ENCODE measurements at regions not wholly inside any gene's neighbourhood (a gene's known extent, or its start where the extent isn't known, plus 50 kb on each side); places are given as distances from the start of the nearest gene placed in this dataset.

DNA sequence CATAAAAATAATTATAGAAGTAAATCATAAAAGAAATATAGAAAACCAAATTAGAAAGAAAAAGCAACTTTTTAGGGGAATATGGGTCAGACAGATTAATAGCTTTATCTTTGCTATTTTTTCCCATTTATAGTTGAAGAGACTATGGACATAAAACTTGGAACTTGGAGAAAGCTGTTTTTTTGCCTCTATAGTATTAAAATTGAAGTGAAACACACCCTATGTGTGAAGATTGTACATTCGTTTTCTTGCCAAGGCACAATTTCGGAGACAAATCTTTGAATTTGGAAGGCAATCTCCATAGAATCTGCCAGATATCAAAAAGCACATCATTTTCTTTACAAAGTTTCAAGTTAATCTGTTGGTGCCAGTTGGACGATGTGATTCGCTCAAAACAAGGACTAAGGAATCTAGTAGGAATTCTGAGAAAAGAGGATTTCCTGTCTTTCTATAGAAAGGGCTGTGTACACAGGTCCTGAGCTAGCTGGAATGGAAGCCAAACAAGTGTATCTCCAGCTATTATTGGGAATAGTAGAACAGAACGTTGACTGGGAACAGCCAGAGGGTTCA, 156.3 kb downstream of the SLC7A11 start:
- POLR2A ChIA-PET = no interaction called here
- H3K9me3 Mint-ChIP-seq = peaks cover 4% of the 10 kb centered on the region
- DNase-seq (ENCODE audit: low spot score) = no peak
- H3K4me3 Mint-ChIP-seq = no peak overlapping the region
- ATAC-seq = no peak
- H3K27me3 Mint-ChIP-seq (ENCODE audit: low read depth) = no peaks in the 10 kb centered on the region
- H3K36me3 Mint-ChIP-seq = no peaks in the 10 kb centered on the region; the same call in 1 of the 2 replicates
- CTCF ChIA-PET = no interaction called here
- no peak for TF ChIP-seq FOXJ3 (CRISPR knock-in tag; IDR thresholded peaks at IDR 0.05; ENCODE audit: borderline replicate concordance)
- TF ChIP-seq GRHL2 (CRISPR knock-in tag; IDR thresholded peaks at IDR 0.05; ENCODE audit: insufficient replicate concordance, severe bottlenecking) = no peak
- TF ChIP-seq, protein P1, sequence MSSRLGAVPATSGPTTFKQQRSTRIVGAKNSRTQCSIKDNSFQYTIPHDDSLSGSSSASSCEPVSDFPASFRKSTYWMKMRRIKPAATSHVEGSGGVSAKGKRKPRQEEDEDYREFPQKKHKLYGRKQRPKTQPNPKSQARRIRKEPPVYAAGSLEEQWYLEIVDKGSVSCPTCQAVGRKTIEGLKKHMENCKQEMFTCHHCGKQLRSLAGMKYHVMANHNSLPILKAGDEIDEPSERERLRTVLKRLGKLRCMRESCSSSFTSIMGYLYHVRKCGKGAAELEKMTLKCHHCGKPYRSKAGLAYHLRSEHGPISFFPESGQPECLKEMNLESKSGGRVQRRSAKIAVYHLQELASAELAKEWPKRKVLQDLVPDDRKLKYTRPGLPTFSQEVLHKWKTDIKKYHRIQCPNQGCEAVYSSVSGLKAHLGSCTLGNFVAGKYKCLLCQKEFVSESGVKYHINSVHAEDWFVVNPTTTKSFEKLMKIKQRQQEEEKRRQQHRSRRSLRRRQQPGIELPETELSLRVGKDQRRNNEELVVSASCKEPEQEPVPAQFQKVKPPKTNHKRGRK (CRISPR knock-in tag; IDR thresholded peaks at IDR 0.05; ENCODE audit: borderline replicate concordance) = no peak
- TF ChIP-seq, protein P2, sequence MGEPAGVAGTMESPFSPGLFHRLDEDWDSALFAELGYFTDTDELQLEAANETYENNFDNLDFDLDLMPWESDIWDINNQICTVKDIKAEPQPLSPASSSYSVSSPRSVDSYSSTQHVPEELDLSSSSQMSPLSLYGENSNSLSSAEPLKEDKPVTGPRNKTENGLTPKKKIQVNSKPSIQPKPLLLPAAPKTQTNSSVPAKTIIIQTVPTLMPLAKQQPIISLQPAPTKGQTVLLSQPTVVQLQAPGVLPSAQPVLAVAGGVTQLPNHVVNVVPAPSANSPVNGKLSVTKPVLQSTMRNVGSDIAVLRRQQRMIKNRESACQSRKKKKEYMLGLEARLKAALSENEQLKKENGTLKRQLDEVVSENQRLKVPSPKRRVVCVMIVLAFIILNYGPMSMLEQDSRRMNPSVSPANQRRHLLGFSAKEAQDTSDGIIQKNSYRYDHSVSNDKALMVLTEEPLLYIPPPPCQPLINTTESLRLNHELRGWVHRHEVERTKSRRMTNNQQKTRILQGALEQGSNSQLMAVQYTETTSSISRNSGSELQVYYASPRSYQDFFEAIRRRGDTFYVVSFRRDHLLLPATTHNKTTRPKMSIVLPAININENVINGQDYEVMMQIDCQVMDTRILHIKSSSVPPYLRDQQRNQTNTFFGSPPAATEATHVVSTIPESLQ (CRISPR knock-in tag; IDR thresholded peaks at IDR 0.05) = no peak
- TF ChIP-seq, protein P3, sequence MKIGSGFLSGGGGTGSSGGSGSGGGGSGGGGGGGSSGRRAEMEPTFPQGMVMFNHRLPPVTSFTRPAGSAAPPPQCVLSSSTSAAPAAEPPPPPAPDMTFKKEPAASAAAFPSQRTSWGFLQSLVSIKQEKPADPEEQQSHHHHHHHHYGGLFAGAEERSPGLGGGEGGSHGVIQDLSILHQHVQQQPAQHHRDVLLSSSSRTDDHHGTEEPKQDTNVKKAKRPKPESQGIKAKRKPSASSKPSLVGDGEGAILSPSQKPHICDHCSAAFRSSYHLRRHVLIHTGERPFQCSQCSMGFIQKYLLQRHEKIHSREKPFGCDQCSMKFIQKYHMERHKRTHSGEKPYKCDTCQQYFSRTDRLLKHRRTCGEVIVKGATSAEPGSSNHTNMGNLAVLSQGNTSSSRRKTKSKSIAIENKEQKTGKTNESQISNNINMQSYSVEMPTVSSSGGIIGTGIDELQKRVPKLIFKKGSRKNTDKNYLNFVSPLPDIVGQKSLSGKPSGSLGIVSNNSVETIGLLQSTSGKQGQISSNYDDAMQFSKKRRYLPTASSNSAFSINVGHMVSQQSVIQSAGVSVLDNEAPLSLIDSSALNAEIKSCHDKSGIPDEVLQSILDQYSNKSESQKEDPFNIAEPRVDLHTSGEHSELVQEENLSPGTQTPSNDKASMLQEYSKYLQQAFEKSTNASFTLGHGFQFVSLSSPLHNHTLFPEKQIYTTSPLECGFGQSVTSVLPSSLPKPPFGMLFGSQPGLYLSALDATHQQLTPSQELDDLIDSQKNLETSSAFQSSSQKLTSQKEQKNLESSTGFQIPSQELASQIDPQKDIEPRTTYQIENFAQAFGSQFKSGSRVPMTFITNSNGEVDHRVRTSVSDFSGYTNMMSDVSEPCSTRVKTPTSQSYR (CRISPR knock-in tag; IDR thresholded peaks at IDR 0.05) = no peak
- no peak for TF ChIP-seq NR2C2 (CRISPR knock-in tag; IDR thresholded peaks at IDR 0.05)
- H3K27ac Mint-ChIP-seq = no peak overlapping the region
- H3K4me1 Mint-ChIP-seq = peaks cover 7% of the 10 kb centered on the region

DNA sequence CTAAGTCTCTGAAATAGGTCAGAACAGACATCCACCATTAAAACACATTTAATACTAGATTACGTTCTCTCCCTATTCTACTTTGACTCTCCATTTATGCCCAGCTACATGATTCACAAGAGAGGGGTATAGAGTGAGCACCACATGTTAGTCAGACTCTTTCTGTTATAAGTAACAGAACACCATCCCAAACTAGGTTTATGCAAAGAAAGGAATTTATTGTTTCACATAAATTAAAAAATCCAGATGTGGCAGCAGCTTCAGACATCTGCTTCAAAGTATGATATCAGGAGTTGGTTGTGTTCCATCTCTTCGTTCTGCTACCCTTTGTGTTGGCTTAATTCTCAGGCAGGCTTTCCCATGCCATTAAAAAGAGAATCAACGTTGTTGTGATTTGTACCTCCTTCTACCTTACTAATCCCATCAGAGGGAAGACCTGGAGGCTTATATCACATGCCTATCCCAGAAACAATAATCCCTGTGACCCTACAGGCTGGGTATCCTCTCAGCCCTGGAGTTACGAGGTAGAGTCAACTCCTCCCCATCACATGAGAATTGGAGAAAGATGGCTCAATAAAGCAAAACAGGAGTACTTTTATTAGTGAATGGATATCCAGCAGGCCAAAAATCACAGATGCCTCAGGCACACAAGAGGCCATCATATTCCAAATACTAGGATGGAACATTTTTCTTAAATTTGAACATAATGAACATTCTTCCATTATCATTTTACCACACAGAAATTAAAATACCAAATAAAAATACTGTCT, 163.2 kb downstream of the SLC7A11 start:
- POLR2A ChIA-PET = no interaction called here
- H3K4me3 Mint-ChIP-seq = no peak overlapping the region
- H3K9me3 Mint-ChIP-seq = no peaks in the 10 kb centered on the region
- DNase-seq (ENCODE audit: low spot score) = no peak
- H3K36me3 Mint-ChIP-seq = no peaks in the 10 kb centered on the region
- no peak overlapping the region for H3K27ac Mint-ChIP-seq
- no peak for ATAC-seq
- H3K27me3 Mint-ChIP-seq (ENCODE audit: low read depth) = no peaks in the 10 kb centered on the region
- peaks cover 7% of the 10 kb centered on the region for H3K4me1 Mint-ChIP-seq
- CTCF ChIA-PET = interaction anchor here (1.2 to 3.2 kb wide), 2 partner anchors 11 to 12 kb away, joined by 5 to 14 read pairs; no protein-coding TSS in a partner anchor
- TF ChIP-seq GABPB1 (CRISPR knock-in tag; IDR thresholded peaks at IDR 0.05) (no peak), ZNF138 (CRISPR knock-in tag; conservative IDR thresholded peaks at IDR 0.05) (no peak), ATF1 (CRISPR knock-in tag; IDR thresholded peaks at IDR 0.05) (no peak), CBFB (CRISPR knock-in tag; IDR thresholded peaks at IDR 0.05; ENCODE audit: low read depth) (no peak), HMGA2 (CRISPR knock-in tag; IDR thresholded peaks at IDR 0.05) (no peak), GRHL2 (CRISPR knock-in tag; IDR thresholded peaks at IDR 0.05; ENCODE audit: insufficient replicate concordance, severe bottlenecking) (no peak)
- TF ChIP-seq, protein P4, sequence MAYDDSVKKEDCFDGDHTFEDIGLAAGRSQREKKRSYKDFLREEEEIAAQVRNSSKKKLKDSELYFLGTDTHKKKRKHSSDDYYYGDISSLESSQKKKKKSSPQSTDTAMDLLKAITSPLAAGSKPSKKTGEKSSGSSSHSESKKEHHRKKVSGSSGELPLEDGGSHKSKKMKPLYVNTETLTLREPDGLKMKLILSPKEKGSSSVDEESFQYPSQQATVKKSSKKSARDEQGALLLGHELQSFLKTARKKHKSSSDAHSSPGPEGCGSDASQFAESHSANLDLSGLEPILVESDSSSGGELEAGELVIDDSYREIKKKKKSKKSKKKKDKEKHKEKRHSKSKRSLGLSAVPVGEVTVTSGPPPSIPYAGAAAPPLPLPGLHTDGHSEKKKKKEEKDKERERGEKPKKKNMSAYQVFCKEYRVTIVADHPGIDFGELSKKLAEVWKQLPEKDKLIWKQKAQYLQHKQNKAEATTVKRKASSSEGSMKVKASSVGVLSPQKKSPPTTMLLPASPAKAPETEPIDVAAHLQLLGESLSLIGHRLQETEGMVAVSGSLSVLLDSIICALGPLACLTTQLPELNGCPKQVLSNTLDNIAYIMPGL (CRISPR knock-in tag; IDR thresholded peaks at IDR 0.05) = no peak
- TF ChIP-seq, protein P5, sequence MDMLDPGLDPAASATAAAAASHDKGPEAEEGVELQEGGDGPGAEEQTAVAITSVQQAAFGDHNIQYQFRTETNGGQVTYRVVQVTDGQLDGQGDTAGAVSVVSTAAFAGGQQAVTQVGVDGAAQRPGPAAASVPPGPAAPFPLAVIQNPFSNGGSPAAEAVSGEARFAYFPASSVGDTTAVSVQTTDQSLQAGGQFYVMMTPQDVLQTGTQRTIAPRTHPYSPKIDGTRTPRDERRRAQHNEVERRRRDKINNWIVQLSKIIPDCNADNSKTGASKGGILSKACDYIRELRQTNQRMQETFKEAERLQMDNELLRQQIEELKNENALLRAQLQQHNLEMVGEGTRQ (CRISPR knock-in tag; IDR thresholded peaks at IDR 0.05) = no peak
- TF ChIP-seq, protein P6, sequence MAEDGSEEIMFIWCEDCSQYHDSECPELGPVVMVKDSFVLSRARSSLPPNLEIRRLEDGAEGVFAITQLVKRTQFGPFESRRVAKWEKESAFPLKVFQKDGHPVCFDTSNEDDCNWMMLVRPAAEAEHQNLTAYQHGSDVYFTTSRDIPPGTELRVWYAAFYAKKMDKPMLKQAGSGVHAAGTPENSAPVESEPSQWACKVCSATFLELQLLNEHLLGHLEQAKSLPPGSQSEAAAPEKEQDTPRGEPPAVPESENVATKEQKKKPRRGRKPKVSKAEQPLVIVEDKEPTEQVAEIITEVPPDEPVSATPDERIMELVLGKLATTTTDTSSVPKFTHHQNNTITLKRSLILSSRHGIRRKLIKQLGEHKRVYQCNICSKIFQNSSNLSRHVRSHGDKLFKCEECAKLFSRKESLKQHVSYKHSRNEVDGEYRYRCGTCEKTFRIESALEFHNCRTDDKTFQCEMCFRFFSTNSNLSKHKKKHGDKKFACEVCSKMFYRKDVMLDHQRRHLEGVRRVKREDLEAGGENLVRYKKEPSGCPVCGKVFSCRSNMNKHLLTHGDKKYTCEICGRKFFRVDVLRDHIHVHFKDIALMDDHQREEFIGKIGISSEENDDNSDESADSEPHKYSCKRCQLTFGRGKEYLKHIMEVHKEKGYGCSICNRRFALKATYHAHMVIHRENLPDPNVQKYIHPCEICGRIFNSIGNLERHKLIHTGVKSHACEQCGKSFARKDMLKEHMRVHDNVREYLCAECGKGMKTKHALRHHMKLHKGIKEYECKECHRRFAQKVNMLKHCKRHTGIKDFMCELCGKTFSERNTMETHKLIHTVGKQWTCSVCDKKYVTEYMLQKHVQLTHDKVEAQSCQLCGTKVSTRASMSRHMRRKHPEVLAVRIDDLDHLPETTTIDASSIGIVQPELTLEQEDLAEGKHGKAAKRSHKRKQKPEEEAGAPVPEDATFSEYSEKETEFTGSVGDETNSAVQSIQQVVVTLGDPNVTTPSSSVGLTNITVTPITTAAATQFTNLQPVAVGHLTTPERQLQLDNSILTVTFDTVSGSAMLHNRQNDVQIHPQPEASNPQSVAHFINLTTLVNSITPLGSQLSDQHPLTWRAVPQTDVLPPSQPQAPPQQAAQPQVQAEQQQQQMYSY (CRISPR knock-in tag; IDR thresholded peaks at IDR 0.05) = no peak
- TF ChIP-seq, protein P7, sequence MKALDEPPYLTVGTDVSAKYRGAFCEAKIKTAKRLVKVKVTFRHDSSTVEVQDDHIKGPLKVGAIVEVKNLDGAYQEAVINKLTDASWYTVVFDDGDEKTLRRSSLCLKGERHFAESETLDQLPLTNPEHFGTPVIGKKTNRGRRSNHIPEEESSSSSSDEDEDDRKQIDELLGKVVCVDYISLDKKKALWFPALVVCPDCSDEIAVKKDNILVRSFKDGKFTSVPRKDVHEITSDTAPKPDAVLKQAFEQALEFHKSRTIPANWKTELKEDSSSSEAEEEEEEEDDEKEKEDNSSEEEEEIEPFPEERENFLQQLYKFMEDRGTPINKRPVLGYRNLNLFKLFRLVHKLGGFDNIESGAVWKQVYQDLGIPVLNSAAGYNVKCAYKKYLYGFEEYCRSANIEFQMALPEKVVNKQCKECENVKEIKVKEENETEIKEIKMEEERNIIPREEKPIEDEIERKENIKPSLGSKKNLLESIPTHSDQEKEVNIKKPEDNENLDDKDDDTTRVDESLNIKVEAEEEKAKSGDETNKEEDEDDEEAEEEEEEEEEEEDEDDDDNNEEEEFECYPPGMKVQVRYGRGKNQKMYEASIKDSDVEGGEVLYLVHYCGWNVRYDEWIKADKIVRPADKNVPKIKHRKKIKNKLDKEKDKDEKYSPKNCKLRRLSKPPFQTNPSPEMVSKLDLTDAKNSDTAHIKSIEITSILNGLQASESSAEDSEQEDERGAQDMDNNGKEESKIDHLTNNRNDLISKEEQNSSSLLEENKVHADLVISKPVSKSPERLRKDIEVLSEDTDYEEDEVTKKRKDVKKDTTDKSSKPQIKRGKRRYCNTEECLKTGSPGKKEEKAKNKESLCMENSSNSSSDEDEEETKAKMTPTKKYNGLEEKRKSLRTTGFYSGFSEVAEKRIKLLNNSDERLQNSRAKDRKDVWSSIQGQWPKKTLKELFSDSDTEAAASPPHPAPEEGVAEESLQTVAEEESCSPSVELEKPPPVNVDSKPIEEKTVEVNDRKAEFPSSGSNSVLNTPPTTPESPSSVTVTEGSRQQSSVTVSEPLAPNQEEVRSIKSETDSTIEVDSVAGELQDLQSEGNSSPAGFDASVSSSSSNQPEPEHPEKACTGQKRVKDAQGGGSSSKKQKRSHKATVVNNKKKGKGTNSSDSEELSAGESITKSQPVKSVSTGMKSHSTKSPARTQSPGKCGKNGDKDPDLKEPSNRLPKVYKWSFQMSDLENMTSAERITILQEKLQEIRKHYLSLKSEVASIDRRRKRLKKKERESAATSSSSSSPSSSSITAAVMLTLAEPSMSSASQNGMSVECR (CRISPR knock-in tag; IDR thresholded peaks at IDR 0.05; ENCODE audit: borderline replicate concordance) = no peak
